HEK293 (cell line): ENCODE measurements at regions not wholly inside any gene's neighbourhood (a gene's known extent, or its start where the extent isn't known, plus 50 kb on each side); places are given as distances from the start of the nearest gene placed in this dataset.

ENCODE experiments used
- HOXA7 ChIP-seq: sonication (generic); formaldehyde crosslinking; IDR thresholded peaks from 2 replicates; pipeline ENCODE4 v1.8.1; 2022; ENCODE audit warnings: missing genetic modification reagents, borderline replicate concordance
- TF ChIP-seq, protein P1 (sequence below): fragments of 450-650 bp; formaldehyde crosslinking; IDR thresholded peaks from 2 replicates; pipeline ENCODE4 v1.5.1; 2016; ENCODE audit warnings: missing biosample characterization, missing genetic modification characterization
- TF ChIP-seq, protein P2 (sequence below): fragments of 450-650 bp; formaldehyde crosslinking; IDR thresholded peaks from 2 replicates; pipeline ENCODE4 v1.5.1; 2016; ENCODE audit warnings: missing biosample characterization, missing genetic modification characterization

GRCh38 chr4:29375716-29376115, 1344.5 kb upstream of the PCDH7 start:
- no peak for TF ChIP-seq HOXA7 (CRISPR knock-in tag)
- TF ChIP-seq, protein P1, sequence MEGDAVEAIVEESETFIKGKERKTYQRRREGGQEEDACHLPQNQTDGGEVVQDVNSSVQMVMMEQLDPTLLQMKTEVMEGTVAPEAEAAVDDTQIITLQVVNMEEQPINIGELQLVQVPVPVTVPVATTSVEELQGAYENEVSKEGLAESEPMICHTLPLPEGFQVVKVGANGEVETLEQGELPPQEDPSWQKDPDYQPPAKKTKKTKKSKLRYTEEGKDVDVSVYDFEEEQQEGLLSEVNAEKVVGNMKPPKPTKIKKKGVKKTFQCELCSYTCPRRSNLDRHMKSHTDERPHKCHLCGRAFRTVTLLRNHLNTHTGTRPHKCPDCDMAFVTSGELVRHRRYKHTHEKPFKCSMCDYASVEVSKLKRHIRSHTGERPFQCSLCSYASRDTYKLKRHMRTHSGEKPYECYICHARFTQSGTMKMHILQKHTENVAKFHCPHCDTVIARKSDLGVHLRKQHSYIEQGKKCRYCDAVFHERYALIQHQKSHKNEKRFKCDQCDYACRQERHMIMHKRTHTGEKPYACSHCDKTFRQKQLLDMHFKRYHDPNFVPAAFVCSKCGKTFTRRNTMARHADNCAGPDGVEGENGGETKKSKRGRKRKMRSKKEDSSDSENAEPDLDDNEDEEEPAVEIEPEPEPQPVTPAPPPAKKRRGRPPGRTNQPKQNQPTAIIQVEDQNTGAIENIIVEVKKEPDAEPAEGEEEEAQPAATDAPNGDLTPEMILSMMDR: no peak
- TF ChIP-seq, protein P2, sequence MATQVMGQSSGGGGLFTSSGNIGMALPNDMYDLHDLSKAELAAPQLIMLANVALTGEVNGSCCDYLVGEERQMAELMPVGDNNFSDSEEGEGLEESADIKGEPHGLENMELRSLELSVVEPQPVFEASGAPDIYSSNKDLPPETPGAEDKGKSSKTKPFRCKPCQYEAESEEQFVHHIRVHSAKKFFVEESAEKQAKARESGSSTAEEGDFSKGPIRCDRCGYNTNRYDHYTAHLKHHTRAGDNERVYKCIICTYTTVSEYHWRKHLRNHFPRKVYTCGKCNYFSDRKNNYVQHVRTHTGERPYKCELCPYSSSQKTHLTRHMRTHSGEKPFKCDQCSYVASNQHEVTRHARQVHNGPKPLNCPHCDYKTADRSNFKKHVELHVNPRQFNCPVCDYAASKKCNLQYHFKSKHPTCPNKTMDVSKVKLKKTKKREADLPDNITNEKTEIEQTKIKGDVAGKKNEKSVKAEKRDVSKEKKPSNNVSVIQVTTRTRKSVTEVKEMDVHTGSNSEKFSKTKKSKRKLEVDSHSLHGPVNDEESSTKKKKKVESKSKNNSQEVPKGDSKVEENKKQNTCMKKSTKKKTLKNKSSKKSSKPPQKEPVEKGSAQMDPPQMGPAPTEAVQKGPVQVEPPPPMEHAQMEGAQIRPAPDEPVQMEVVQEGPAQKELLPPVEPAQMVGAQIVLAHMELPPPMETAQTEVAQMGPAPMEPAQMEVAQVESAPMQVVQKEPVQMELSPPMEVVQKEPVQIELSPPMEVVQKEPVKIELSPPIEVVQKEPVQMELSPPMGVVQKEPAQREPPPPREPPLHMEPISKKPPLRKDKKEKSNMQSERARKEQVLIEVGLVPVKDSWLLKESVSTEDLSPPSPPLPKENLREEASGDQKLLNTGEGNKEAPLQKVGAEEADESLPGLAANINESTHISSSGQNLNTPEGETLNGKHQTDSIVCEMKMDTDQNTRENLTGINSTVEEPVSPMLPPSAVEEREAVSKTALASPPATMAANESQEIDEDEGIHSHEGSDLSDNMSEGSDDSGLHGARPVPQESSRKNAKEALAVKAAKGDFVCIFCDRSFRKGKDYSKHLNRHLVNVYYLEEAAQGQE (tag by site-specific recombination): no peak
